Naive thymus-derived CD4-positive, alpha-beta T cell (primary cell): ENCODE measurements at regions not wholly inside any gene's neighbourhood (a gene's known extent, or its start where the extent isn't known, plus 50 kb on each side); places are given as distances from the start of the nearest gene placed in this dataset.
A peak's percentile ranks its signal among the peaks of the same experiment; 100 is the strongest.

Experiments
- ATAC-seq: fragments of 150-1000 bp; cut with Tn5 transposase; 2 replicates; pipeline ENCODE4 v1.10.0; 2021; ENCODE audit warnings: mild to moderate bottlenecking, moderate library complexity
- CTCF ChIA-PET: fragments of 350-600 bp; sonication (Branson Sonifier 250); formaldehyde crosslinking; loops from one replicate; lab custom pipeline; 2021; ENCODE audit warnings: antibody characterized with exemption; lab: Charles Lee
- POLR2A ChIA-PET: fragments of 350-600 bp; sonication (Branson Sonifier 250); formaldehyde crosslinking; loops from one replicate; lab custom pipeline; 2021; ENCODE audit warnings: antibody characterized with exemption, inconsistent platforms; lab: Charles Lee
- DNase-seq, 9 donors: peaks; one replicate each; pipeline versions ENCODE4 v3.0.0 to v3.0.0-alpha.2; 2020 to 2022; ENCODE audit warnings: mixed read lengths in 1 of 9
- H3K27ac ChIP-seq: one replicate; pipeline ENCODE4 v1.7.0; 2013; ENCODE audit warnings: mild to moderate bottlenecking, low read depth, low read length, moderate library complexity
- H3K27me3 ChIP-seq, 2 donors: one replicate each; pipeline ENCODE4 v1.7.0; 2013; ENCODE audit warnings: low read length in 2 of 2, mild to moderate bottlenecking in 2 of 2, moderate library complexity in 2 of 2; ENCODE audit not compliant: control insufficient read depth in 2 of 2, insufficient read depth in 2 of 2
- H3K36me3 ChIP-seq, 3 experiments: 1 replicate in 2 of 3; 2 replicates in 1 of 3; pipeline ENCODE4 v1.7.0; 2013; ENCODE audit warnings: low read length in 3 of 3, mild to moderate bottlenecking in 3 of 3, moderate library complexity in 1 of 3; ENCODE audit not compliant: insufficient read depth in 3 of 3, control insufficient read depth in 2 of 3
- H3K4me1 ChIP-seq, 2 donors: one replicate each; pipeline ENCODE4 v1.7.0; 2013; ENCODE audit warnings: low read length in 2 of 2, mild to moderate bottlenecking in 2 of 2, moderate library complexity in 1 of 2; ENCODE audit not compliant: control insufficient read depth in 2 of 2, insufficient read depth in 2 of 2
- H3K4me3 ChIP-seq: 2 replicates; pipeline ENCODE4 v1.7.0; 2013; ENCODE audit warnings: mild to moderate bottlenecking, low read length
- H3K9me3 ChIP-seq, 3 experiments: 1 replicate in 2 of 3; 2 replicates in 1 of 3; pipeline ENCODE4 v1.7.0; 2013; ENCODE audit warnings: low read length in 3 of 3; ENCODE audit not compliant: control insufficient read depth in 2 of 3
- H3K27ac Mint-ChIP-seq, 9 donors: one replicate each; pipeline ENCODE4 v1.8.0; 2020 to 2022; ENCODE audit warnings: mixed read lengths in 9 of 9, mild to moderate bottlenecking in 8 of 9, moderate library complexity in 5 of 9, inconsistent platforms in 2 of 9
- H3K27me3 Mint-ChIP-seq, 5 donors: one replicate each; pipeline ENCODE4 v1.8.0; 2021 to 2022; ENCODE audit warnings: mixed read lengths in 5 of 5, mild to moderate bottlenecking in 1 of 5
- H3K36me3 Mint-ChIP-seq, 5 donors: one replicate each; pipeline ENCODE4 v1.8.0; 2020 to 2022; ENCODE audit warnings: mixed read lengths in 5 of 5, mild to moderate bottlenecking in 3 of 5, inconsistent platforms in 1 of 5
- H3K4me1 Mint-ChIP-seq, 7 donors: one replicate each; pipeline ENCODE4 v1.8.0; 2020 to 2022; ENCODE audit warnings: mixed read lengths in 7 of 7, mild to moderate bottlenecking in 3 of 7, inconsistent platforms in 1 of 7
- H3K4me3 Mint-ChIP-seq, 10 donors: one replicate each; pipeline ENCODE4 v1.8.0; 2020 to 2022; ENCODE audit warnings: mild to moderate bottlenecking in 10 of 10, mixed read lengths in 10 of 10, moderate library complexity in 6 of 10, inconsistent platforms in 2 of 10
- H3K9me3 Mint-ChIP-seq, 11 donors: one replicate each; pipeline ENCODE4 v1.8.0; 2020 to 2022; ENCODE audit warnings: mixed read lengths in 11 of 11, mild to moderate bottlenecking in 4 of 11, inconsistent platforms in 1 of 11, moderate library complexity in 1 of 11
- intact Hi-C, 2 donors: fragments of 100-400 bp; cut with micrococcal nuclease; formaldehyde crosslinking; loops; one replicate each; pipeline ENCODE4 v1.15.1; 2023

- intact Hi-C loops = no loop called here
- Histone ChIP-seq H3K9me3 (no peaks in the 10 kb centered on the region), H3K4me3 (no peak overlapping the region), H3K4me1 (no peaks in the 10 kb centered on the region), H3K27me3 (no peaks in the 10 kb centered on the region), H3K27ac (no peak overlapping the region), H3K36me3 (no peaks in the 10 kb centered on the region)
- ChIA-PET POLR2A (no interaction called here), CTCF (no interaction called here)
- Mint-ChIP-seq H3K4me1 (no peaks in the 10 kb centered on the region), H3K9me3 (peaks cover 0 to 18% (median 6%) of the 10 kb centered on the region in 11 donors), H3K27ac (no peak overlapping the region), H3K36me3 (no peaks in the 10 kb centered on the region), H3K27me3 (no peaks in the 10 kb centered on the region), H3K4me3 (no peak overlapping the region)
- DNase-seq (no peak), ATAC-seq (no peak)
These were observed 194.6 kb upstream of the FSCB start for GRCh38 chr14:44701563-44702263.

GRCh38 chr14:44700694-44701093 is 193.6 kb upstream of the FSCB start:
- Mint-ChIP-seq H3K36me3 (no peaks in the 10 kb centered on the region), H3K9me3 (peaks cover 0 to 20% (median 8%) of the 10 kb centered on the region in 11 donors), H3K27ac (no peak overlapping the region), H3K4me1 (no peaks in the 10 kb centered on the region), H3K4me3 (no peak overlapping the region), H3K27me3 (no peaks in the 10 kb centered on the region)
- Histone ChIP-seq H3K27me3 (no peaks in the 10 kb centered on the region), H3K4me1 (no peaks in the 10 kb centered on the region), H3K9me3 (no peaks in the 10 kb centered on the region), H3K4me3 (no peak overlapping the region), H3K36me3 (no peaks in the 10 kb centered on the region), H3K27ac (no peak overlapping the region)
- intact Hi-C loops = no loop called here
- DNase-seq = no peak
- POLR2A ChIA-PET = no interaction called here
- CTCF ChIA-PET = no interaction called here
- ATAC-seq = no peak

- no peak overlapping the region for H3K27ac Mint-ChIP-seq
- Histone ChIP-seq H3K4me3 (no peak overlapping the region), H3K4me1 (no peaks in the 10 kb centered on the region), H3K36me3 (no peaks in the 10 kb centered on the region), H3K9me3 (no peaks in the 10 kb centered on the region), H3K27me3 (no peaks in the 10 kb centered on the region), H3K27ac (no peak overlapping the region)
- ATAC-seq (no peak), DNase-seq (no peak)
- H3K4me1 Mint-ChIP-seq = no peaks in the 10 kb centered on the region
- ChIA-PET POLR2A (no interaction called here), CTCF (no interaction called here)
- H3K36me3 Mint-ChIP-seq = no peaks in the 10 kb centered on the region
- intact Hi-C loops = no loop called here
- peaks cover 0 to 21% (median 9%) of the 10 kb centered on the region in 11 donors for H3K9me3 Mint-ChIP-seq
- H3K27me3 Mint-ChIP-seq = no peaks in the 10 kb centered on the region
- no peak overlapping the region for H3K4me3 Mint-ChIP-seq
These were observed 193.1 kb upstream of the FSCB start for GRCh38 chr14:44700184-44700583.

- intact Hi-C loops = no loop called here
- peaks cover 0 to 21% (median 10%) of the 10 kb centered on the region in 11 donors for H3K9me3 Mint-ChIP-seq
- no peak overlapping the region for H3K27ac Mint-ChIP-seq
- H3K27me3 ChIP-seq = no peaks in the 10 kb centered on the region
- CTCF ChIA-PET = no interaction called here
- no peaks in the 10 kb centered on the region for H3K27me3 Mint-ChIP-seq
- H3K27ac ChIP-seq = no peak overlapping the region
- no peaks in the 10 kb centered on the region for H3K36me3 ChIP-seq
- no peaks in the 10 kb centered on the region for H3K9me3 ChIP-seq
- H3K36me3 Mint-ChIP-seq = no peaks in the 10 kb centered on the region
- DNase-seq = no peak
- no peak for ATAC-seq
- no peak overlapping the region for H3K4me3 ChIP-seq
- no peaks in the 10 kb centered on the region for H3K4me1 Mint-ChIP-seq
- POLR2A ChIA-PET = no interaction called here
- no peak overlapping the region for H3K4me3 Mint-ChIP-seq
- H3K4me1 ChIP-seq = no peaks in the 10 kb centered on the region
These were observed 192.3 kb upstream of the FSCB start for GRCh38 chr14:44699391-44699790.

GRCh38 chr14:44669496-44669895 is 162.4 kb upstream of the FSCB start:
- no peaks in the 10 kb centered on the region for H3K4me1 ChIP-seq
- H3K27me3 ChIP-seq = no peaks in the 10 kb centered on the region
- intact Hi-C loops = no loop called here
- H3K4me3 ChIP-seq = no peak overlapping the region
- ChIA-PET CTCF (no interaction called here), POLR2A (no interaction called here)
- no peak overlapping the region for H3K27ac ChIP-seq
- H3K36me3 ChIP-seq = no peaks in the 10 kb centered on the region
- no peaks in the 10 kb centered on the region for H3K9me3 ChIP-seq
- Mint-ChIP-seq H3K27ac (no peak overlapping the region), H3K9me3 (peaks cover 0 to 19% (median 5%) of the 10 kb centered on the region in 11 donors), H3K4me1 (no peaks in the 10 kb centered on the region), H3K36me3 (peaks cover 0 to 6% (median 0%) of the 10 kb centered on the region in 5 donors), H3K4me3 (no peak overlapping the region), H3K27me3 (peaks cover 0 to 6% (median 0%) of the 10 kb centered on the region in 5 donors)
- DNase-seq (no peak), ATAC-seq (no peak)

GRCh38 chr14:44663136-44663535 is 156.1 kb upstream of the FSCB start:
- Mint-ChIP-seq H3K4me3 (peak overlapping the region in 7 of 10 donors; percentile 26 to 77 (median 65)), H3K9me3 (peaks cover 0 to 5% (median 0%) of the 10 kb centered on the region in 11 donors), H3K4me1 (peaks cover 7 to 22% (median 18%) of the 10 kb centered on the region in 7 donors), H3K27ac (peak overlapping the region in 7 of 9 donors; percentile 28 to 57 (median 44)), H3K27me3 (no peaks in the 10 kb centered on the region), H3K36me3 (no peaks in the 10 kb centered on the region)
- Histone ChIP-seq H3K4me1 (no peaks in the 10 kb centered on the region), H3K27ac (no peak overlapping the region), H3K27me3 (no peaks in the 10 kb centered on the region), H3K4me3 (no peak overlapping the region), H3K9me3 (no peaks in the 10 kb centered on the region), H3K36me3 (no peaks in the 10 kb centered on the region)
- POLR2A ChIA-PET = no interaction called here
- DNase-seq (no peak), ATAC-seq (no peak)
- CTCF ChIA-PET = no interaction called here
- intact Hi-C loops = no loop called here

- CTCF ChIA-PET = no interaction called here
- H3K4me1 ChIP-seq = no peaks in the 10 kb centered on the region
- H3K4me3 ChIP-seq = peak overlapping the region; percentile 1
- H3K4me1 Mint-ChIP-seq = peaks cover 7 to 22% (median 18%) of the 10 kb centered on the region in 7 donors
- no peak overlapping the region for H3K27ac ChIP-seq
- POLR2A ChIA-PET = no interaction called here
- H3K9me3 ChIP-seq = no peaks in the 10 kb centered on the region
- H3K27ac Mint-ChIP-seq = peak overlapping the region in 7 of 9 donors; percentile 43 to 74 (median 46)
- no peaks in the 10 kb centered on the region for H3K27me3 Mint-ChIP-seq
- H3K27me3 ChIP-seq = no peaks in the 10 kb centered on the region
- no peaks in the 10 kb centered on the region for H3K36me3 Mint-ChIP-seq
- peak overlapping the region; percentile 14 to 77 (median 64) for H3K4me3 Mint-ChIP-seq
- ATAC-seq (no peak), DNase-seq (no peak)
- intact Hi-C loops = no loop called here
- no peaks in the 10 kb centered on the region for H3K36me3 ChIP-seq
- H3K9me3 Mint-ChIP-seq = peaks cover 0 to 5% (median 0%) of the 10 kb centered on the region in 11 donors
These were observed 155.3 kb upstream of the FSCB start for GRCh38 chr14:44662250-44662891.
